Smooth muscle cell (in vitro differentiated cells): ENCODE measurements at regions not wholly inside any gene's neighbourhood (a gene's known extent, or its start where the extent isn't known, plus 50 kb on each side); places are given as distances from the start of the nearest gene placed in this dataset.
A peak's percentile ranks its signal among the peaks of the same experiment; 100 is the strongest.

ENCODE experiments used
- DNase-seq: peaks from one replicate; lab custom pipeline; 2025; ENCODE audit not compliant: unreplicated experiment; lab: John Stamatoyannopoulos, UW
- H2AFZ ChIP-seq: fragments of 200-600 bp; sonication (generic); 2 replicates; pipeline ENCODE4 v1.6.0; 2016; ENCODE audit warnings: antibody characterized with exemption, low read depth, mild to moderate bottlenecking
- H3F3A ChIP-seq: fragments of 200-600 bp; sonication (generic); 2 replicates; pipeline ENCODE4 v1.6.0; 2017; ENCODE audit warnings: antibody characterized with exemption, low read depth
- H3K27ac ChIP-seq: fragments of 200-600 bp; sonication (generic); 2 replicates; pipeline ENCODE4 v1.5.1; 2016; ENCODE audit warnings: low read depth, mild to moderate bottlenecking
- H3K27me3 ChIP-seq: fragments of 200-600 bp; sonication (generic); 2 replicates; pipeline ENCODE4 v1.6.1; 2016; ENCODE audit warnings: low read depth, mild to moderate bottlenecking
- H3K36me3 ChIP-seq: fragments of 200-600 bp; sonication (generic); 2 replicates; pipeline ENCODE4 v1.5.1; 2016; ENCODE audit warnings: low read depth
- H3K4me1 ChIP-seq: fragments of 200-600 bp; sonication (generic); 2 replicates; pipeline ENCODE4 v1.5.1; 2016; ENCODE audit warnings: low read depth
- H3K4me2 ChIP-seq: fragments of 200-600 bp; sonication (generic); 2 replicates; pipeline ENCODE4 v1.6.0; 2016; ENCODE audit warnings: mild to moderate bottlenecking
- H3K4me3 ChIP-seq: fragments of 200-600 bp; sonication (generic); 2 replicates; pipeline ENCODE4 v1.5.1; 2016; ENCODE audit warnings: mild to moderate bottlenecking
- H3K79me2 ChIP-seq: fragments of 200-600 bp; sonication (generic); 2 replicates; pipeline ENCODE4 v1.6.0; 2016; ENCODE audit warnings: low read depth, mild to moderate bottlenecking
- H3K9ac ChIP-seq: fragments of 200-600 bp; sonication (generic); 2 replicates; pipeline ENCODE4 v1.6.0; 2016; ENCODE audit warnings: low read depth
- H3K9me3 ChIP-seq: fragments of 200-600 bp; sonication (generic); replicated peaks from 2 replicates; pipeline ENCODE4 v1.5.1; 2016; ENCODE audit warnings: low read depth
- H4K20me1 ChIP-seq: fragments of 200-600 bp; sonication (generic); 2 replicates; pipeline ENCODE4 v1.6.0; 2016; ENCODE audit warnings: low read depth
- WGBS: methylation state at CpG from one replicate; pipeline ENCODE4 v1.1.7; 2016; ENCODE audit warnings: low lambda C conversion rate; 5-methylcytosine and 5-hydroxymethylcytosine counted together
- TF ChIP-seq, protein P1 (sequence below): fragments of 200-600 bp; sonication (generic); IDR thresholded peaks from 2 replicates; pipeline ENCODE4 v1.5.1; 2017; ENCODE audit warnings: borderline replicate concordance, mild to moderate bottlenecking, antibody characterized with exemption; ENCODE audit not compliant: insufficient read depth, poor library complexity, severe bottlenecking

DNA sequence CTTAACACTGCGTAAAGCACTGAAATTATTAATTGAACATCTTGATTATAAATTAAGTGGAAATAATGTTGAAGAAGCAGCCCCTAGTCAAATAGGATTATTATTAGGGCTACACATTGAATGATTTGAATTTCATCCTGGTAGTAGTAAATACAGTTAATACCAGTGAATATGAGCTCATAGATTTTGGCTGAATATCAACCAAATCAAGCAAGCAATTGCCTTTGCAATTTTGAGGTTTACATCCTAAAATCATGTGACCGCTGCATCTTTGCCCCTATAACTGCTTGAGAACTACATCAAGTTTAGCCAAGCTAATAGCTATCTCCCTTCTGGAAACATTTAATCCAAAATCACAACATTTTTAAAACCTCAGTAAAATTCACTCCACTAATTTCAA lies 801.2 kb upstream of the PIK3C3 start:
- Histone ChIP-seq H3K4me2 (no peak overlapping the region), H3K4me1 (peaks cover 4% of the 10 kb centered on the region), H2AFZ (no peak overlapping the region), H3K9me3 (no peaks in the 10 kb centered on the region), H3K27ac (no peak overlapping the region), H3K9ac (no peak overlapping the region), H3K4me3 (no peak overlapping the region), H3K27me3 (no peaks in the 10 kb centered on the region), H3K79me2 (no peaks in the 10 kb centered on the region), H4K20me1 (no peaks in the 10 kb centered on the region), H3K36me3 (no peaks in the 10 kb centered on the region), H3F3A (no peaks in the 10 kb centered on the region)
- DNase-seq, result no peak
- 94% methylated on average over 2 of the region's 2 CpGs for WGBS
- TF ChIP-seq, protein P1, sequence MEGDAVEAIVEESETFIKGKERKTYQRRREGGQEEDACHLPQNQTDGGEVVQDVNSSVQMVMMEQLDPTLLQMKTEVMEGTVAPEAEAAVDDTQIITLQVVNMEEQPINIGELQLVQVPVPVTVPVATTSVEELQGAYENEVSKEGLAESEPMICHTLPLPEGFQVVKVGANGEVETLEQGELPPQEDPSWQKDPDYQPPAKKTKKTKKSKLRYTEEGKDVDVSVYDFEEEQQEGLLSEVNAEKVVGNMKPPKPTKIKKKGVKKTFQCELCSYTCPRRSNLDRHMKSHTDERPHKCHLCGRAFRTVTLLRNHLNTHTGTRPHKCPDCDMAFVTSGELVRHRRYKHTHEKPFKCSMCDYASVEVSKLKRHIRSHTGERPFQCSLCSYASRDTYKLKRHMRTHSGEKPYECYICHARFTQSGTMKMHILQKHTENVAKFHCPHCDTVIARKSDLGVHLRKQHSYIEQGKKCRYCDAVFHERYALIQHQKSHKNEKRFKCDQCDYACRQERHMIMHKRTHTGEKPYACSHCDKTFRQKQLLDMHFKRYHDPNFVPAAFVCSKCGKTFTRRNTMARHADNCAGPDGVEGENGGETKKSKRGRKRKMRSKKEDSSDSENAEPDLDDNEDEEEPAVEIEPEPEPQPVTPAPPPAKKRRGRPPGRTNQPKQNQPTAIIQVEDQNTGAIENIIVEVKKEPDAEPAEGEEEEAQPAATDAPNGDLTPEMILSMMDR, result no peak

DNA sequence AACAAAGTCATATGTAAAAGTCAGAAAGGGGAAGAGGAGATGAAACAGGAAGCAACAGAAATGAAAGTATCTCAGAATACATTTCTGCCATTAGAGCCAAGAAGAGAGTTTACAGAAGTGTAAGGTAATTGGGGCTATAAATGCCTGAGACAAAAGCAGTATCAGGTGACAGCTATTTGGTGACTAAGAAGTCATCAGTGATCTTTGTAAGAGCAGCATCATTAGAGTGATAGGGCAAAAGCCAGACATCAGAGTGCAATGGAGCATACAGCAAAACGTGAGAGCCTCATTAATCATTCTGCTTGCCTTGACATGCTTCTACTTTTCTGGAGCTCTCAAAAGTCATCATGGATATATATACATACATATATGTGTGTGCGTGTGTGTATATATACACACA lies 804.7 kb upstream of the PIK3C3 start:
- H3F3A ChIP-seq, result no peaks in the 10 kb centered on the region
- H3K4me1 ChIP-seq, result peaks cover 12% of the 10 kb centered on the region
- H3K9ac ChIP-seq, result no peak overlapping the region
- no peaks in the 10 kb centered on the region for H3K27me3 ChIP-seq
- no peak overlapping the region for H2AFZ ChIP-seq
- no peak overlapping the region for H3K4me3 ChIP-seq
- no peak overlapping the region for H3K4me2 ChIP-seq
- H3K9me3 ChIP-seq, result no peaks in the 10 kb centered on the region
- H4K20me1 ChIP-seq, result no peaks in the 10 kb centered on the region
- no peaks in the 10 kb centered on the region for H3K36me3 ChIP-seq
- DNase-seq, result no peak
- TF ChIP-seq, protein P1, result no peak
- H3K27ac ChIP-seq, result no peak overlapping the region
- H3K79me2 ChIP-seq, result no peaks in the 10 kb centered on the region
- WGBS, result 73% methylated on average over 2 of the region's 2 CpGs

DNA sequence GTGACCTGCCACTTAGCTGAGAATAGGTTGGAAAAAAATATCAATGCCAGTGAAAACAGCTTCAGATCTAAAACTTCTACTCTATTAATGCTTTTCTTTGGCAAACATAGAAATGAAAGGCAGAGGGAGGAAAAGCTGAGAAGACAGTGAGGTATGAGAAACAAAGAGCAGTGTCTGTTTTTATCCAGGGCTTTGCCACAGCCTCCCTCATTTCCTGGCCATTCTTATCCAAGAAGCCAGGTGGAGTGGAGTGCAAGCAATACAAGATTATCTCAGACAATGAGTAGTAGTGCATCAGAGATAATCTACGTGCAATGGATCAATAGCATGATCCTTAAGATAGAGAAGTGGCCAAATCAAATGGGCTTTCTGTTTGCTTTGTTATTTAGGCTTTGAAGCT lies 808.7 kb upstream of the PIK3C3 start:
- H3K4me3 ChIP-seq, result no peak overlapping the region
- H3K9me3 ChIP-seq, result no peaks in the 10 kb centered on the region
- H3K4me2 ChIP-seq, result no peak overlapping the region
- H3K27ac ChIP-seq, result peak overlapping the region; percentile 64
- H3K79me2 ChIP-seq, result no peaks in the 10 kb centered on the region
- TF ChIP-seq, protein P1, result no peak
- no peaks in the 10 kb centered on the region for H3K27me3 ChIP-seq
- no peak overlapping the region for H2AFZ ChIP-seq
- no peaks in the 10 kb centered on the region for H3K36me3 ChIP-seq
- no peaks in the 10 kb centered on the region for H4K20me1 ChIP-seq
- H3F3A ChIP-seq, result no peaks in the 10 kb centered on the region
- no peak for DNase-seq
- WGBS, result 70% methylated on average over 1 of the region's 1 CpG
- H3K4me1 ChIP-seq, result peaks cover 13% of the 10 kb centered on the region
- no peak overlapping the region for H3K9ac ChIP-seq

DNA sequence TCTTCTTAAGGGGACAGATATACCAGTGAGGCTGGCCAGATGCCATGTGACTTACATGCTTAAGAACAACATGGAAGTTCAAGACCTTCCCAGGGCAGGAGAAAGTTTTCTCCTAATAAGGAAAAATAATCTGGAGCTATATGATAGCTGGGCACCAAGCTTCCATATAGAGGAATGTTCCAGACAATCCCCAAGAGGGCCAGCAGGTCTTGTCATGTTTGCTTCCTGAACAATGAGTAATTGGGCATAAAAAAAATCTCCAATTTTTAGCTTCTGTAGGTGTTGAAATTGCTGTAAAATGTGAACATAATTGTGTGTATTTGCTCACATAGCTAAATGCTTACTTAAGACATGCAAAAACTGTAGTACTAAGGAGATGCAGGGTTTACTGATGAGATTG lies 809.5 kb upstream of the PIK3C3 start:
- no peak overlapping the region for H3K4me2 ChIP-seq
- H3K4me1 ChIP-seq, result peaks cover 13% of the 10 kb centered on the region
- no peaks in the 10 kb centered on the region for H3K27me3 ChIP-seq
- no peak overlapping the region for H3K9ac ChIP-seq
- H3K79me2 ChIP-seq, result no peaks in the 10 kb centered on the region
- no peaks in the 10 kb centered on the region for H4K20me1 ChIP-seq
- peak overlapping the region; percentile 64 for H3K27ac ChIP-seq
- no peaks in the 10 kb centered on the region for H3K36me3 ChIP-seq
- no peak overlapping the region for H2AFZ ChIP-seq
- no peaks in the 10 kb centered on the region for H3K9me3 ChIP-seq
- H3F3A ChIP-seq, result no peaks in the 10 kb centered on the region
- DNase-seq, result no peak
- no peak overlapping the region for H3K4me3 ChIP-seq
- TF ChIP-seq, protein P1, result no peak
